GM21723 (cell line): ENCODE measurements at regions not wholly inside any gene's neighbourhood (a gene's known extent, or its start where the extent isn't known, plus 50 kb on each side); places are given as distances from the start of the nearest gene placed in this dataset.

Experiments
- ATAC-seq: cut with Tn5 transposase; IDR thresholded peaks from one replicate; pipeline ENCODE4 v1.9.1; 2021; ENCODE audit warnings: mild to moderate bottlenecking, moderate library complexity; ENCODE audit not compliant: unreplicated experiment

DNA sequence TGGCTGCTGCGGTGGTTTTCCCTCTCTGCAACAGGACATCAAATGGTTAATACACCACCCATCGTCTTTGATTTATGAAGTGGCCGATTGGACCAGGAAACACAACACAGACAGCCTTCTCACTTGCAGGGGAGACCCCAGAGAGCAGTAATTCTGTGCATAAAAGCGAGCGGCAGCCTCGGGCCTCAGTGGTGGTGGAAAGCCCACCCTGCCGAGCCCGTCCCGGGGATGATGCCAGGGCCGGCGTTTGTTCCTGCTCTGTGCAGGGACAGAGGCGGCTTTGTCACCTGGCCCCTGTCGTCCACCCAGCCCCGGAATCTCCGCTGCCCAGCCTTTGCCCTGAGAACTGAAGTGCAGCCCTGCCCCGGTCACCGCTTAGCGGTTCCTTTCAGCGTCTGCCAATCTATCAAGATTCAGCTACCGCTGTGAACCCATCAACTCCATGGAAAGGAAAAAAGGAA is 184.4 kb downstream of the TSHZ3 start:
- ATAC-seq = no peak

DNA sequence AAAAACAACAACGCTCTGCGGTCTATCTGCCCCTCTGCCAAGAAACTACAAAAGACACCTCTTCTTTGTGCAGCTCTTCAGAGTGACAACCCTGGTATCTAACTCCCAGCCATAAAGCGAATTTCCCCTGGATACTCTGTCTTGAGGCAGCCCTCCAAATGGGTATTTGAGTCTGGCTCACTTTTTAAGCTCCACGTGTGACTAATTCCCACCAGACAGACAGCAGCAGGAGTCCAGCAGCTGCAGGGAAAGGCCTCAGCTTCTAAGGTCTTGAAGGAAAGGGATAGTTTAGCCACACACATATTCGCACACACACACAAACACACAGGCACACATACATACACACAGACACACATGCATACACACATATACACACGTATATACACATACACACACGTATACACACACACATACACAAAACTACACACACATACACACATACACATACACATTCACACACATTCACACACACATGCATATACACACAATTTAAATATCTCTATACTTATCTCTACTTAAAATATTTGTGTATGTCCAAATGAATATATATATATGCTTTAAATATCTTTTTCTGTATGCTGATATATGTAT is 188.8 kb downstream of the TSHZ3 start:
- ATAC-seq = no peak

DNA sequence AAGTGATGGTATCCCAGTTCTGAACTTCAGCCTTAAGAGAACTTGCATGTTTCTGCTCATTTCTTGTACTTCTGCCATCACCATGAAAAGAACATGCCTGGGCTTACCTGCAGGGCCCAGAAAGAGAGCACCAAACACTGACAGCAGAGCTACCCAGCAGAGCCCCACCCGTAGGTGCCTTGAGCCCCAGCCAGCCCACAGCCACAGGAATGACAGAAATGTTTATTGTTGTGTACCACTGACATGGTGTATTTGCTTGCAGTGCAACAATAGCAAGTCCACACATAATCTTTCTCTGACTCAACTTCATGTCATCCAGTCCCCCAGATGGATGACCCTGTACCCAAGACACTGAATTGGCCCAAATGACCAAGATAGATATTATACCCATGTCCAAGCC is 195.2 kb downstream of the TSHZ3 start:
- ATAC-seq = no peak

DNA sequence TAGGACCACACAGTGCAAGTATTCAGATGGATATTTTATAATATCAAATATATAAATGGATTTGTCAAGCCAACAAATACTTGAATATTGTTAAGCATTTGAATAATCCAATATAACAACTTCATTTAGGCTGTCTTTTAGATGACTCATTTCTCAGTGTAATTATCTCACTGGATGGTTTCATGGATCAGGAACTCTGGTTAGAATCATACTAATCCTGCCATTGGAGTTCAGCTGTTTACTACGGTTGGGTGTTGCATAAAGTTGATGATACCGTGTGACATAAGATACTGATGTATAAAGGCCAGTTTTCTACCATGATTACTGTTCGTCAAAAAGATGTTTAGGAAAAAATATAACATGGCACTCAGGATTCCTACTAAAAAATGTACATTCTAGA is 196.3 kb downstream of the TSHZ3 start:
- ATAC-seq = no peak

DNA sequence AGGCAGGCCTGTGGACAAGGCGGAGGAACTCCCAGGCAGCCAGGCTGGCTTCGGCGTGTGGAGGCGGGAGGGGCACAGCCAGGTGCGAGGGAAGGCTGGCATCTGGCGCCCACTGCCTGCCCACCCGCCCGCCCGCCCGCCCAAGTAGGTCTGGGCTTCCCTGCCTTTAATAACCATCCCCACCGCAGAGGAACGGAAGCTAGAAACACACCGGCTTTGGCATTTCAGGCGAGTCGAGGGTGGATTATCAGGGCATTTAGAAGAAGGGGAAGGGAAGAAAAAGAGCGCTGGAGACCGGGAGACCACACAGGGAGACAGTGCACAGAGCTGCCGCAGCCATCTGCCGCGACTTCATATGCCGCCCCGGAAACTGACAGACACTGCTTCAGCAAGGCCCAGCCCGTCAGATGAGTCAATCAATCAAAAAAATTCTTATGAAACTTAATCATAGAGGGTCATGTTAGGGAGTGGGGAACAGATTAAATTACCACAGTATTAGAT is 199.7 kb downstream of the TSHZ3 start:
- ATAC-seq = no peak

DNA sequence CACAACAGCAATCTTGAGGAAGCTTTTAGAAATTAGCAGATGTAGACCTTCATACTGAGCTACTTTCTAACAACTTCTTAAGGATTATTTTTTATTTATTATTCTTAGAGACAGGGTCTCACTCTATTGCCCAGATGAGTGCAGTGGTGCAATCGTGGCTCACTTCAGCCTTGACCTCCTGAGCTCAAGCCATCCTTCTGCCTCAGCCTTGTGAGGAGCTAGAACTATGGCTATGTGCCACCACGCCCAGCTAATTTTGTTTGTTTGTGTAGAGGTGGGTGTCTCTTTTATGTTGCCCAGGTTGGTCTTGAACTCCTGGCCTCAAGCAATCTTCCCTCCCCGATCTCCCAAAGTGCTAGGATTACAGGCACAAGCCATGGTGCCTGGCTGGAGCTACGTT is 200.6 kb downstream of the TSHZ3 start:
- no peak for ATAC-seq

DNA sequence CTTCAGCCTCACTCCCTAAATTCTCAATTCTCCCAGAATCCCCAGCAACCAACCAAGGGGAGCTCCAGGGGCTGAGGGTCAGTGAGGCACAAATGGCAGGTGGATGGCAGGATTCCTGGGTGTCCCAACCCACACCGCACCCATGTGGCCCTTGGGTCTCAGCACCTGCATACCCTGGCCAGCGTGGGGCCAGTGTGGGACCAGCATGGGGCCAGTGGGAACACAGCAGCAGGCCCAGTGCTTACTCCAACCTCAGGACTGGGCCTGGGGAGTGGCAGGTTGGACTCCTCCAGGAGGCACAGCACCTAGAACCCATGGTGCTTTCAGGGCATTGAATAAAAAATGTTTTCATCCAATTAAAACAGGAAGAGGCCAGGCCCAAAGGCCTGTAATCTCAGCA is 202.0 kb downstream of the TSHZ3 start:
- ATAC-seq = no peak

DNA sequence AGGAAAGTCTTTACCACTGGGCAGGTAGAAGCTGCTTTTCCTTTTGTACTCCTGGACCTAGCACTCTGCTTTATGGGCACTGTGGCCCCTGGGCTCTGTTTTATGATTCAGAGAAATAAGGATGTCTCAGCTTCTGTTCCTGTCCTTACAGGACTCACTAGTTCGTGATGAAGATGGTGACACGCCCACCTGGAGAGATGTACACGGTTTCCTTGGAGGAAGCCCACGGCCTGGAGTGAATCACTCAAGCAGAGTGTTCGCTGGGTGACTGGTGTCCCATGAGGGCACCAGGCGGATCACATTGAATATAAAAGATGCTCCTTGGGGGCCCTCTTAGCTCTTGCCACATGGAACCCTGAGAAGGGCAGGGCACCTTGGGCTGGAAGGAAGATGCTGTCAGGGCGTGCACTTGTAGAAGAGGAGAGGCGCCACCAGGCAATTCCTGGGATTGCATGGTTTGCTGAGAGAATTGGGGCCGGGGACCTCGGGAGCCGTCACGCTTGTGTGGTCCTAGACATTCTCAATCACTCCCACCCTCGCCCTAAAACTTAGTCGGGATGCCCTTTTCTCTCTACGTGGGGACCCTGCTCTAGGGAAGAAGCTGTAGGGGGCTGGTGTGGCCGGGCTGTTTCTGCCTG is 202.6 kb downstream of the TSHZ3 start:
- no peak for ATAC-seq

DNA sequence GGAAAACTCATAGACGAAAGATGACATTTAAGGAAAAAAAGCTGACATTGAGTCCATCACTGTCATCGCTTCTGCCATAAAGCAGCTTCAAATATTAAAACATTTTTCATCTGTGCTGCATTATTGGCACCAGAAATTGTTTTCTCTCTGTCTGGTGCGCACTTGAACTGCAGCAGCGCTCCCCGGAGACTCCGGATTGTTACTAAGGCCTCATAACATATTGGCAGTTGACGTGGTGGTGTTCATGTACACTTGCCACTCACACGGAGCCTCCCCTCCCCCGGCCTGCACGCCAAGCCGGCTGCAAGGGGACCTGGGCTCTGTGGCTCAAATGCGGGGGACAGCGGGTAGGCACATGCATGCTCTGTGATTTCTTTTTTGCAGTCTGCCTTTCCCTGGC is 203.2 kb downstream of the TSHZ3 start:
- ATAC-seq = no peak

DNA sequence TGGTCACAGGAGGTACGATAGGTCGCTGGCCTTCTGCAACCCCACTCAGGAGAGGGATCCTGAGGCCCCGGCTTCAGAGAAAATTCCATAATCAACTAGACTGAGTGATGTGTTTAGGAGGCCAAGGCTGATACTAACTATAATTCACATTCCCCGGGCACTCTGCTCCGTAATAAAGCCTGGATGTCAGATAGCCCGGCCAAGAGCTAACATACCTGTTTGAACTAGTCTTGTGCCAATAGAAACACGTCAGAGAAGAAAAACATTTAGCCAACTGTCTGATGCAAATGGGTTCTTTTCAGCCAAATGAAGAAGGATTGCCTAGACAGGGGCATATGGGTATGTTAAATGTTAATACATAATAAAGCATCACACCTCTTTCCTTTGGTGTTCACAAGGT is 204.2 kb downstream of the TSHZ3 start:
- no peak for ATAC-seq

DNA sequence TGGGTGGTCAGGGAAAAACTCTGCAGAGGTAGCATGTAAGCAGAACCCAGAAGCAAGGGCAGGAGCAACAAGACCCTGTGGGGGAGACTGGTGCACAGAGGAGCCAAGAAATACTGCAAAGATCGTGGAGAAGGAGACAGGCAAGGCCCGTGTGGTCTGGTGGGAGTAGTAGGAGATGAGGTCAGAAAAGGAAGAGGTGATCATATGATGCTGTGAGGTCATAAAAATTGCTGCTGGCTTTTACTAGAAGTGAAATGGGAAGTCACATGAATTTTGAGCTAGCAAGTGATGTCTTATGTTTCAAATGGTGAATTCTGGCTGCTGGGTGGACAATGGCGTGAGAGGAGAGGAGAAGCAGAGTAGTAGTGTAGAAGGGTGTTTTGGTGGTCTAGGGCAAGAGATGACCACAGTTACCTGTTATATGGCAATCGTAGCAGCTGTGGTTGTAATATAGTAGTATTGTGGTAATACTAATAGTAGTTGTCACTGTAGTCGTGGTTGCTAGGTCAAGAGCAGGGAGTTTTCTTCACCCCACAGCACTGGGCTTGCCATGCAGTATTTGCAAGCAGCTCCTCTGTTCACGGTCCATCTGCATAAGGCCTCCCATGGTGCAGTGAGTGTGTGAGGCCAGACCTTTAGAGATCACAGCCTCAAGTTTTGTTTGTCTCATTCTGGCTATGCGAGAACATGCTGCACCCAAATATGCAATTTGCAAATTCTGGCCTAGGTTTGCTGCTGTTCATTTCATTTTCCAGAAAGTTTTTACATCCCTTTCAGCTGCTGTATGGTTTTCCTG is 205.0 kb downstream of the TSHZ3 start:
- ATAC-seq = no peak

DNA sequence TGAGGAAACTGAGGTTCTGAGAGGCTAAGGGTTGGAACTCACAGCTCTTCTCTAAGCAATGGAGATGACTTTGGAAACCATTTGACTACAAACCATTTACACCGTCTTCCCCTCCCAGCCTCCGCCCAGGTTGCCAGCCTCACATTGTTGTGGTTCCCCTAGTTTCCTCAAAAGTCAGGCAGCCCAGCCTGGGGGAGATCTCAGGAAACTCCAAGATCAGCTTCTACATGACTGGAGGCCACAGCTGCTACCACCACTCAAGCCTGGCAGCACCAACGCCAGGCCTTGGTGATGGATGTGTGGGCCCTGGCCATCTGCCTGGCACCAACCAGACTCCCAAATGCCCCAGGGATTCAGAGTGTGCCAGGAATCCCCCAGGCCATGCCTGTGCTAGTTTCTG is 207.9 kb downstream of the TSHZ3 start:
- no peak for ATAC-seq

DNA sequence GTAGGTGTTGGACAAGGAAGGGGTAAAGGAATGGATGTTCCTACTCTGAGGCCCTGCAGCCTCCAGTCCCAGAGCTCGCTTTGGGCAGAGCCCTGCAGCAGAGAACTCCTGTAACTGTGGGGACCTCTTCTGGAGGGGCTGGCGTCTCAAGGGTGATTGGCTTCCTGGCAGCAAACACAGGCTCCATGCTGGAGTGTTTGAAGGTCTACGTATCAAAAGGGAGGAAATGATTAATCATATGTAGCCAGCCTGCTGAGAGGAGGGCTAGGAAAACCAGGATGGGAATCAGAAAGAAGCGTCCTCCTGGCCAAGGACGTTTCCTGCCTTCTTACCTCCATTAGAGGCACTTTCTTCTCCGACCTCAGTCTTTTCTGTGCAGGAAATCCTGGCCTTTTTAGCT is 208.5 kb downstream of the TSHZ3 start:
- no peak for ATAC-seq

DNA sequence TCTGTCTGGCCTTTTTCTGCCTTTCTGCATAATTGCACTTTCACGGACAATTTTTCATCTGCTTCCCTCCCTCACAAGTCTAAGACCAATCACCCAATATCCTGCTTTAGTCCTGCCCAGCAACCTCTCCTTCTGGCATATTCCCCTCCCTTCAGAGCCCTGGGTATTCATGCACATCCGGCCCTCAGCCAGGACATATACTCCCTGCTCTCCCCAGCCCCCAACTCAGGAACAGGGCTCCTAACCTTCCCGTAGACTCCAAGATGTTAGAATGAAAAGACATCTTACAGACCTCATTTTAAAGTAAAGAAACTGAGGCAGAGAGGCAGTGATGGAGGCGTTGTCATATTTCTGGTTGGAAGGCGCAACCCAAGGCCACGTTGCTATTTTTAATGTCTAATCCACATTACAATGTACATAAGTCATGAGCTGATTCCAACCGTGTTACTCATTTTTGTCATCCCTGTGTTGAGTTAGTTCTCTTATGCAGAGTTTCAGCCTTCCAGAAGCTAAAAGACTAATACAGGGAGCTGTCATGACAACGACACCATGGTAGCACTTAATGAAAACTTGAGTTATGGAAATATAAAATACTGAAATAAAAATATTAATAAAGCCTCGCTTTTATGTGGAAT is 209.2 kb downstream of the TSHZ3 start:
- ATAC-seq = no peak

DNA sequence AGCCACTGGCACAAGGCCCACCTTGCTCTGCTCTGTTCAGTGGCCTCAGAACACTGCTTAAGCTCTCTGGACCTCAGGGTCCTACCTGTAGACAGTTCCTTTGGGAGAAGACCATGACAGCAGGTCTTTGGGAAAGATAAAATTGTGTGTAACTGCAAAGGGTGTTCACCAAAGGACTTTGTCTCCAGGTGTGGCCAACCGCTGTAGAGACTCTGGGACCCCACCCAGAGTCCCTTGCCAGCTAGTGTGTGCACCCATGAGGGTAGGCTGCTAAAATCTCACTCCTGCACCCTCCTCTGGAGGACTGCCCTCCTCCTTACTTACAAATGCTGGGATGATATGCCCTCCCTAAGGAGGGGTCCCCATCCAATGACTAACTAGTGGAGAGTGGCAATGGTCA is 211.2 kb downstream of the TSHZ3 start:
- no peak for ATAC-seq

DNA sequence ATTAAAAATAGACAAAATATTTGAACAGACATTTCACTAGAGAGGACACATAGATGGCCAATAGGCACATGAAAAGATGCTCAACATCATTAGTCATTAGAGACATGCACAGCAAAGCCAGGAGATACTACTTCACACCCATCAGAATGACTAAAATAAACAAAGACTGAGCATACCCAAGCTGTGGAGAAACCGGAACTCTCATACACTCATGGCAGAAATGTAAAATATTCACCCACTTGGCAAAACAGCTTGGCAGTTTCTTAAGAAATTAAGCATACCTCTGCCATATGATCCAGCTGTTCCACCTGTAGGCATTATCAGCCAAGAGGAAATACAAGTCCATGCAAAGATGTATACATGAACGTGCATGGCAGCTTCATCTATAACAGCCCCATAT is 213.4 kb downstream of the TSHZ3 start:
- ATAC-seq = no peak

DNA sequence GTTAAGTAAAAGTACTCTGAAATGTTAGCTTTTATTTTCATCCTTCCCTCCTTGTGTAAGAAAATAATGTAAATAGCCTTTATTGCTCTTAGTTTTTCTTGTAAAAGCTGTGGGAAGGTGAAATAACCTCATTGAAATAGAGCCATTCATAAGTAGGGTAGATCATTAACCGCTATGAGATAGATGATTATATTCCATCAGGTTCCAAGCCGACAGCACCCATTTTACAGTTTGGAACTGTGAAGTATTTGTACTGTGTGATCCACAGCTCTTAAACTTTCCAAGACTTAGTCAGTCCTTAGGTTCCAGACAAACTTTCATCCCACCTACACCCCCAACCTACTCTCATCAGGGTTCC is 216.5 kb downstream of the TSHZ3 start:
- no peak for ATAC-seq

DNA sequence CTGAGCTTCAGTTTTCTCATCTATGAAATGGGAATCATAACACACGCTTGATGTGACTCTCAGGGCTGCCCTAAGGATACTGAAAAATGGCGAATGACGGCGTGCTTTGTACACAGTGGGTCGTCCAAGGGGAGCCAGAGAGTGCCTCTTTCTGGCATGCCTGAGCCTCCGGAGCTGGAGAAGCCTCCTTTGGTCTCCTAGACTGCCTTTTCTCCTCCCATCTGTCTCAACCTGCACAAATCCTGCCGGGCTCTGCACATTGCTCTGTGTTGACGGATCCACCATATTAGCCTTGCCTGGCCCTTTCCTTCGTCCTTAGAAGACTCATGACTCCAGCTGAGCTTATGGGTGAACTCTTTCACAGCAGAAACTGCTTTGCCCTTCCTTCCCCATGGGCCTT is 220.9 kb downstream of the TSHZ3 start:
- ATAC-seq = no peak

DNA sequence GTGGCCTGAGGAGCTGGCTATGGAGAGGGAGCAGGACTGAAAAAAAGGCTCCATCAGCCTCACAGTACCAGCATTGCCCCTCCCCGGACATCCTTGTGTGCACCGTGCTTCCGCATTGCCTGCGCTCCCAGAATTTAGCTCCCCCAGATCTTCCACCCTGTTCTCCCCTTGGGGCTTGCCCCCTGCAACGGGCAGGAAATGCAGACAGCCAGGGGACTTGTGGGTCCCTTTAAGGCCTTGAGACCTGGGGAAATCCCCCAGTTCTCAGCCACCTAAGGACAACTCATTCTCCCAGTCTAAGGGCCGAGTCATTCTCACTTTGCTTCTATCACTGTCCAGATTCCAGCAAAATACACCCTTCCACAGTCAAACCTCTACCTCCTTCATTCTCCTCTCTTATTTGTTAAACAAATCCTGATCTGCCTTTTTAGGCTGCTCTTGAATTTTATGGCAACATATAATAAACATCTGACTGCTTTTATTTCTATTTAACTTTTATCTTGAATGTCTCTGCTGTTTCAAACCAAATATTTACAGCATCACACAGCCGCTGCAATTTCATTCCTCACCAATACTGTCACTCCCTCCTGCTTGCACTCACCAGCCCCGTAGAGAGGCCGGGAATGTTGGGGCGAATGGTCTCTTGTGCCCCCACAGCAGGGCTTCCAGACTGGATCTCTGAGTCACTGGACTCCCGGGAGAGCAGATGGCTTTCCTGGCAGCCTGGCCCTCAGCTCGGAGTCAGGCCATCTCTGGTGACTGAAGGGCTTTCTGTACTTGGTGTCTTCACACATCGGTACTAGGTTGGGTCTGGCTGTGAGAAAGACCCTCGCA is 221.9 kb downstream of the TSHZ3 start:
- no peak for ATAC-seq

DNA sequence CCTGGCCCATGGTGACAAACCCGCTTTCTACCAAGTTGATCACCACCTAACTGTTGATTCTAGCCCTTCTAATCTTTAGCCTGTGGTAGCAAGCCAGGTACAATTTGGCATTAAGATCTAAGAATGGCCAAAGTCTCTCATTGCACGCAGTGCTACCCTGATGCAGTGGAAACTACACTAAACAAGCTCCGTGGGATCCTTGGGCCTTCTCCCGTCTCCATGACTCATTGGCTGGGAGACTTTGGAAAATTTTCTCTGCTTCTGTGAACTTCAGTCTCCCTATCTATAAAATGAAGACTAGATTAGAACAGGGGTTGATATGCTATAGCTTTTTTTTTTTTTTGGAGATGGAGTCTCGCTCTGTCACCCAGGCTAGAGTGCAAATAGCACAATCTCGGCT is 223.0 kb downstream of the TSHZ3 start:
- ATAC-seq = no peak

DNA sequence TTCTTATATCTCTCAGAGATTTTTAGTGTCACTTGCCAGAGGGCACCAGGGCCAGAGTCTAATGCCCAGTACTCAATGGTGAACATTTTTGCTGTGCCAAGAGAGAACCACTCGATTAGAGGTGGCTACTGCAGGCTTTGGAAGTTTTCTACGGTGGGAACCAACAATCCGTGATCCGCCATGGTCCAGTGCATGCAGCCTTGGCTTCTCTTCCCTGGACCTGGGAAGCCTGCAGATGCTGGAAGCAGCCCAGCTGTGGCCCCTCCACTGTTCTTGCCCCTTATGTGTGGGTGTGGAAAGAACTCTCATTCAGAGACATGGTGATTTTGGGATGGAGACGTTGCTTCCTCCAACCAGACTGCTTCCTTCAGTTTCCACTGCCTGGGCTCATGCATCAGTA is 224.2 kb downstream of the TSHZ3 start:
- ATAC-seq = no peak
